ENCODE measurements at regions not wholly inside any gene's neighbourhood (a gene's known extent, or its start where the extent isn't known, plus 50 kb on each side); places are given as distances from the start of the nearest gene placed in this dataset.

DNA sequence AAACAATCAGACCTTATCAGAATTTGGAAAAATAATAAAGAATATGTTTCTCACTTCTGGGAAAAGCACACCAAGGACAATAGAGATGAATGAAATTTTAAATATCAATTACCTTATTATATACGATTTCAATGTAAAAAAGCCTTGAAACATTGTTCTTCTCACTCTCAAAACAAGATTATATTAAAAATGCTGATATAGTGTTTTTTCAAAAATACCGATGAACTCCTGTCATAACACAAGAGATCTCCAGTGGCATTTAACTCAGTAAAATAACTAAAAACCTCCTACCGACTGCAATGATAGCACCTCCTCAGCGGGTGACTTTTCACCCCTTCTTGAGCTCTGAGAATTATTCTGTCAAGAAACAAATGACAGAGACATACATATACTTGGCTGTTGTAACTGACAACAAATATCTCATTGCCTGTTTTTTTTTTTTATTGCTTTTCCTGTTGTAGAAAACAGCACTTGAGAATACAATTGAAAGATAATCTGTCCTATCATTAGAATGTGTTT is 1237.3 kb downstream of the C4orf33 start:
- DNase-seq (ENCODE audit: low read depth in 3 of 3), result no peak

DNA sequence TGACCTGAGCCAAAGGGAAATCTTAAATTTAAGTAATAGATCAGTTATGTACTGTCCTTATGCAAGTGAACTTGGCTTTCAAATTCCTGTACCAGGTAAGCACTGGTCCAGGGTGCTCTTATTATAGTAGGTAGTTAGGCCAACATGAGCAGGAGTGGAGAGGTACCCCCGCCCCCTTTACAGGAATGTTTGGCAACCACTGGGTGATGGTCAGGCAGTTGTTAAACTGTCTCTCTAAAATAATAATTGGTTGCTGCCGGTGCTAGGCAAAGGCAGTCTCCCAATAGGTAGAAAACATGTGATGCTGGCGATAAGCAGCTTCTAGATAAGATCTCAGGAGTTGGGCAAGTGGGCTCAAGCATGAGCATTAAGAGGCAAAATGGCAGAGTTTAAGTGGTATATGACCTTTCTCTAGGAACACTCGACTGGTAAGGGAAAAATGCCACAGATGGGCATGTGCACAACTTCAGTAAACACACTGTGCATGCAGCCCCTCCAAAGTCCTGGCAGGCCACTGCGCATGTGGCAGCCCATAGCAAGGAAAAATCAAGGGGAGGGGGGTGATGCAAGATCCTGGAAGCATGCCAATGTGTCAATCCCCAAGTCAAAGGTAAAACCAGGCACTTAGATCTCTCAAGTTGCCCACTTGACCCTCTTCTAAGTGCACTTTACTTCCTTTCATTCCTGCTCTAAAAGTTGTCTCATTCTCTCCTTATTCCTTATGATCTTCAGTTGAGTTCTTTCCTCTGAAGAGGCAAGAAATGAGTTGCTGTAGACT is 1239.7 kb downstream of the C4orf33 start:
- no peak for DNase-seq (ENCODE audit: low read depth in 3 of 3)

DNA sequence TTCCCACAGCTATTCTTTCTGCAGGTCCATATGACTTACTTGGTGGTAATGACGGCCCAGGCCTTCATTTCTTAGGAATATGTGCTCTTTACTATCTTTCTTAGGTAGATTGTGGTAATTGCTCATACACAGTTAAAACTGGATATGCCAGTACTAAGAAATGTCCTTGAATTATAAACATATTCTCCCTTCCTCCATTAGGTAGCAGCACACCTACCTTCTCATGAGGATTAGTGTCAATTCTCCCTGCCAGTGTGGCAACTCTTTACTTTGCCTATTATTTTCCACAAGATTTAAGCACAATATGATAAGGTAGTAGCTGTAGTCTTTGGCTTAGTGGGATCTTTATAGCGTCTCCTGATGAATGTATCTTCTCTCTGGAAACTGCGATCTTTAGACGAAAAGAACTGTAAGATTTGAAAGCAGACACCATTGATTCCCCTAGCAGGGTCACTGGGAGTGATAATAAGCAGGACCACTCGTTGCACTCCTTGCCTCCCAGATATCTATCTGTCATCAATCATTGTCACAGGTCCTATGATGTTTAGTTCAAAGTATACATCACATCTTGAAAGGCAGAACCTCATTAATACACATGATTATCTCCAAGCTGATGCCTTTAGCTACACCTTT is 1240.7 kb downstream of the C4orf33 start:
- no peak for DNase-seq (ENCODE audit: low read depth in 3 of 3)

DNA sequence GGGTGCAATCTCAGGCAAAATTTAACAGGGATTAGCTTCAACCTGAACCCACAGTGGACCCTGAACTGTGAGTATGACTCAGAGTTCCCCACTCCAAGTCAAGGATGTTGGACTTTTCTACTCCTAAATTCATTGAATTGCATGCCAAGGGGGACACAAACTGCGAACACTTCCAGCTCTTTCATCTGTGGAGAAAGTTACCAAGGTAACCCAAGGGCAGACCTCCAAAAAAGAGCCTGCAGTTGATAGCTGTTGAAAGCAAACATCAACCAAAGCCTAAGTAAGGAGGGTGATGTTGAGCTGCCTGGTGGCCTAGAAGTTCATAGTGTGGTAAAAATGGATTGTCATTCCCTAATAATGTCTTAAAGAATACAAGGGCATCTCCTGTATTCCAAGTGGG is 1242.9 kb downstream of the C4orf33 start:
- no peak for DNase-seq (ENCODE audit: low read depth in 3 of 3)

- no peak for DNase-seq (ENCODE audit: low read depth in 3 of 3)
These were observed 1253.8 kb downstream of the C4orf33 start for GRCh38 chr4:130349745-130350144.

DNA sequence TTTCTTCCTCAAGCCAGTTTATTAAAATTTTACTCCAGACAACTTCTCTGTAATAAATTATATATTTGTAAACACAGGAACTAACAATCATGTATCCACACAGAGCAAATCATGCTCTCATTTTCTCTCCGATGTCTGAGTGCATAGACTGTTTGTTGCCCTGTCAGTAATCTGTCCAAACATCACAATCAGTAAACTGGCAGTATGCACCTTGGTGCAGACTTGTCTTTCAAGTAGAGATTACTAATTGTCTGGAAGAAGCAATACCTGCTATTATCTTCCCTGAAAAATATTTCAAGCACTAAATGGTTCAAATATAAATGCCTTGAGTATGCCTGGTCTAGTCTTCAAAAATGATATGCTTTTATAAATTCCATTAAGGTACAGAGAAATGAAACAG is 1260.9 kb downstream of the C4orf33 start:
- DNase-seq (ENCODE audit: low read depth in 3 of 3), result no peak

DNA sequence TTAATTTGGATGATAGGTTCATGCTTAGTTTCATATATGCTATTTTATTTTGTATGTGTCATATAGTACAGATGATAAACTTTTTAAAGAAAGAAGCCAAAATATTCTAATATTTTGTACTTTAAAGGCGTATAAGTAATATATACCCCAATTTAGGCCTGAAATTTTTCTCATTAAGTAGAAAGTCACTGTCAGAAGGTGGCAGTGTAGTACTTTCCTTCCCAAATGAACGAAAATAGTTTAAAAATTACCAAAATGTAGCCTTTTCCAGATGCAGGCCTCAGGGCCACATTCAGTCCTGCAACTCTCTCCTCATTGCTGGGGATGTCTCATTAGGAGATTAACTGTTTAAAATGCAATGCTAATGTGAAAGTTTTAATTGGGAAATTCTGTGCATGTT is 1263.6 kb downstream of the C4orf33 start:
- DNase-seq (ENCODE audit: low read depth in 3 of 3), result no peak

DNA sequence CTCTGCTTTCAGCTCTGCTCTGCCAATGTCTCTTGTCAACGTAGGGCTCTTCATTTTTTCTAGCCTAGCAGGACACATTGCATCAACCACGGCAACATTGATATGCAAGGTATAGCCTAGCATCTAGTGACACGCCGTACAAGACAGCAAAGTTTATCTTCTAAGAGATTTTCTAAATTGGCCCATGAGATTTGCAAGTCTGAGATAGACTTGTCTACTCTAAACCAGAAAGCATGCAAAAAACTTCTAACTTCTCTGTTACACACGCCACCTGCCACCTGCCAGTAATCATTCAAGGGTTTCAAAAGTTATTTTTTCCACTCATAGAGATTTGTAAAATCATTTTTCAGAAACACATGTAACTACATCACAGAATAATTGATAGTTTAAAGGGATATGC is 1265.7 kb downstream of the C4orf33 start:
- no peak for DNase-seq (ENCODE audit: low read depth in 3 of 3)

- DNase-seq (ENCODE audit: low read depth in 3 of 3), result no peak
These were observed 1272.7 kb downstream of the C4orf33 start for GRCh38 chr4:130368668-130369067.

DNA sequence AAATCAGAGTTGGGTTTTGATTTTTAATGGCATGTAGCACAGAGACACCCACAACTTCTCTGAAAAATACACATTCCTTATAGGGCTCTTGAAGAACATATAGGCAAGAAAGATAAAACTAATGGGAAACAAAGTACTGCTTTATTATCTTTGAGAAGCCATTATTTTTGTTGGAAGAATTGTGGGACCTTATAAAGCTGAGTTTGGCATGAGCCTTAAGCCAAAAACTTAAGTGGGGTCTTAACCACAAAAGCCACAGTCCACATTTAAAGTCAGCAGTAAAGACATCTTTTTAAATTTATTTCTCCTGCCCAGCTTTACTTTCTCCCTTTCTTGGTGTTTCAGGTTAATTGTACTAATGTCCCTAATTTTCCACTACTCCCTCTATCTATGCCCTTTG is 1297.3 kb downstream of the C4orf33 start:
- DNase-seq (ENCODE audit: low read depth in 3 of 3), result no peak

GRCh38 chr4:130393642-130394041 is 1297.7 kb downstream of the C4orf33 start:
- no peak for DNase-seq (ENCODE audit: low read depth in 3 of 3)

DNA sequence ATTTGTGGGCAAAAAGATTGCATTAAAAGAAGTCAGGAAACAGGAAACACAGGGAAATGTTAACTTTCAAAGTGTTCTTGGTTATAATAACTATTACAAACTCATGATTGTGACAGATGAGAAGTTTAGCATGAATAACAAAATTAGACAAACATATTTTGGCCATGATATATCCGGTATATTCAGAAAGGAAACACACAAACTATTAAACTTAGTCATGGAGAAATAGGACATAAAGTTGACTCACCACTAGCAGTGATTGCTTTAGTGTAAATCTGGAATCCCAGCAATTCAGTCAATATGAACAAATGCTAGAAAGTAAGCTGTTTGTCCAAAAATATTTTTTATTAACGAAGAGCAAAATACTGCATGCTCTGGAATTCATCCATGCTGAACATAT is 1299.9 kb downstream of the C4orf33 start:
- no peak for DNase-seq (ENCODE audit: low read depth in 3 of 3)

DNA sequence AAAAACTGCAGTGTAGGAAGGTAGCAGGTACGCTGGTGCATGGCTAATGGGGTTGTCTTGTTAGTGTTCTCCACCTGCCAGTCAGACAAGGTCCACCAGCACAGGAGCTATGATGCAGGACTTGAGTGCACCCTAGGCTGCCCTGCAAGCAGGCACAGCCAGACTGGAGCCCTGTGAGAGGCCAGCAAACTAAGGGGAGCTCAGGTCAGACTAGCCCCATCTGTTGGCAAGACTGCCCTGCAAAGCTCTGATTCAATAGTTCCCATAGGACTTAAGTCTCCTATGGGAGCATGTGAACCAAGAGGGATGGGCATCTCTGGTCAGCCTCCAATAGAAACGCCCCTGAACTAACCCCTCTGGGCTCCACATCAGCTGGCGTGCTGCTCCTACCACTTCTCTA is 1307.3 kb downstream of the C4orf33 start:
- DNase-seq (ENCODE audit: low read depth in 3 of 3), result no peak

GRCh38 chr4:130416228-130416627 is 1320.3 kb downstream of the C4orf33 start:
- DNase-seq (ENCODE audit: low read depth in 3 of 3), result no peak

DNA sequence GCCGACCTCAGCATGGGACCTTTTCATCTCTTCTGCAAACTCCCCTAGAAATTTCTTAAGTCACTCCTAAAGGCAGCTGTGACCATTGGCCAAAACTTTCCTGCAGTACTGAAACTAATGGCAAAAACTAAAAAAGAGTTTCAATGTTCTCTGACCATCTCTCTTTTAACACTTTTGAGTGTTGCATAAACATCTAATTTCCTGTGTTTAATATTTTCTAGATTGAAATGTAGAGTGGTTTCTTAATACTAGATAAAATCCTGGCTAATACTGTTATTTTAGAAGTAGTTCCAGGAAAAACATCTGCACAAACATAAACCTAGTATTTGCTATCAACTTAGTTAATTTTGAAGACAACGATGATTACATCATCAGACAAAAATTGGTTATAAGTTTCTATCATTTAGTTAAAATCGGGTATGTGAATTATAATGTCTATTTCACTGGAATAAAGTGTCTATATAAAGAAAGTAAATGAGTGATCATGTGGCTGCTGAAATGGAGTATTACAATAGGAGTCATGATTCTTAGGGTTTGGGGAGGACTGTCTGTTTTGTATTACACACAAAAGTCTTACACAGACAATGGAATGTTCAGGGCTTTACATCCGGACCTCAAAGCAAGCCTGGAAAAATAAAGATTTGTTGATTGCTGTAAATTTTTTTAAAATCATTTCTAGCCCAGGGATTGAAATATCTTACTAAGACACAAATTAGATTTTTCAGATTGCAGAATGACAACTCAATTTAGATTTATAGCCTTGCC is 1323.4 kb downstream of the C4orf33 start:
- no peak for DNase-seq (ENCODE audit: low read depth in 3 of 3)

- no peak for DNase-seq (ENCODE audit: low read depth in 3 of 3)
These were observed 1326.3 kb downstream of the C4orf33 start for GRCh38 chr4:130422261-130422660.

- no peak for DNase-seq (ENCODE audit: low read depth in 3 of 3)
These were observed 1328.3 kb downstream of the C4orf33 start for GRCh38 chr4:130424211-130424610.

DNA sequence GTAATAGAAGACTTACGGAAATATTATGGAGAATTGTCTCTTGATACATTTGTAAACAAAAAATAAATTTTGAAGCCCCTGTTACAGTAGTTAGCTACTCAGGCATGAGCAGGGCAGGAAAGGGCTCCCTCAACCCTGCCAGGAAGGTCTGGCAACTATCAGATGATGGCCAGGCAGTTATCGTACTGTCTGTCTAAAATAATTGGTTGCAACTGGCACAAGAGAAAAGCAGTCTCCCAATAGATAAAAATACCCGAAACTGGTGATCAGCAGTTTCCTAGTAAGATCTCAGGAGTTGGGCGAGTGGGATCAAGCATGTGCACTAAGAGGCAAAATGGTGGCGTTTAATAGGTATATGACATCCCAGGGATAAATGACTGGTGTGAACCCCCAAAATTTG is 1336.3 kb downstream of the C4orf33 start:
- no peak for DNase-seq (ENCODE audit: low read depth in 3 of 3)

- DNase-seq (ENCODE audit: low read depth in 3 of 3), result no peak
These were observed 1353.8 kb downstream of the C4orf33 start for GRCh38 chr4:130449741-130450140.

DNA sequence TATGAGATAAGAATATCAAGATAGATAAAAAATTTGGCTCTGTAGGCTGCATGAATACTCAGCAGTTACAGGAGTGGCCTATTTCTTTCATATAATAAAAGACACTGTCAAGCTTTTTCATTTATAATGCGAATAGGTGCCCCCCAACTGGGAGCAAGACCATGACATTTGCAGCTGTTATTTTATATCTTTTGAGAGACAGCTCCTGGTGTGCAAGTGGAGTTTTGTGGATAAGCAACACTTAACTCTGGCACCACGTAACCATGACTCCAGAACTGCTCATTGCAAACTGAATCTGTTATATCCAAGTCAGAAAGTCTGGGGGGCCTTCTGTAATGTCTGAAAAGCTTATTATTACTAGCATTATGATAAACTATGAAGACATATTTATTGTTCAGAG is 1372.4 kb downstream of the C4orf33 start:
- no peak for DNase-seq (ENCODE audit: low read depth in 3 of 3)

DNA sequence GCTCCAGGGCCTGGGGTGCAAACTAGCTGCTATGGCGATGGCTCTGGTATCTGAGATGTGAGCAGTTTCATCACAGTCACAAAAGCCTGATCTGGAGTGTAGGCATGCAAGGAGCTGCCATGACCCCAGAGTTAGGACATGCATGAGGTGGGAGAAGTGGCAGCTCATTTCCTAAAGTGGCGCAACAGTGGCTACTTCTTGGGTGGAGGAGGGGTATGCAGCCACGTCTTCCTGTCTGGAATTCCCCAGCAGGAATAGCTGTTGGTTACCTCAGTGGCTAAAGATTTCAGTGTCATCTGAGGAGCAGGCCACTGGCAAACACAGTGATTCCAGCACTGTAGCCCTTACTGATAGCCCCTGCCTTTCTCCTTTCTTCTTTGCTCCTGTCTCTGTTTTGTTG is 1382.5 kb downstream of the C4orf33 start:
- no peak for DNase-seq (ENCODE audit: low read depth in 3 of 3)

DNA sequence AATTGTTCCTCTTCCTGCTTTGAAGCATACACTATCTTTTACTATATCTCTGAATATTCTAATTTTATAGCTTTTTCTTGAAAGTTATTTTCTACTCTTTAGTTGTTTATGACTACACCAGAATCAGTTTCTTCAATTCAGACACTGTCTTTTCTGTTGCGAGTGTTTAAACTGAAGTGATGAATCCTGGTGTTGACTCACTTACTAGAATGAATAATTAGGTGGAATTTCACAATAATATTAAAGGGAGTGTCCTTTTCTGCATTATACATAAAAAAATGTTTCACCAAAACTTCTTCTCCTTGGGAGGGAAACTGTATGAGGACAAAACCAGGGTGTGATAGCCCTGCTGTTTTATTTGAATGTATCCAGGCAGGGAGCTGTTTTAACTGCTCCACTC is 1383.1 kb downstream of the C4orf33 start:
- DNase-seq (ENCODE audit: low read depth in 3 of 3), result no peak

- DNase-seq (ENCODE audit: low read depth in 3 of 3), result no peak
These were observed 1383.7 kb downstream of the C4orf33 start for GRCh38 chr4:130479674-130480073.

Measured in stimulated activated CD4-positive, alpha-beta T cell treated with anti-CD3 and anti-CD28 coated beads, TNF-alpha, amount 100 ng/mL, for 24 hours (primary cell).